Thyroid gland (tissue), 4 donors: ENCODE measurements at regions not wholly inside any gene's neighbourhood (a gene's known extent, or its start where the extent isn't known, plus 50 kb on each side); places are given as distances from the start of the nearest gene placed in this dataset.
A peak's percentile ranks its signal among the peaks of the same experiment; 100 is the strongest.

Experiments used
- DNase-seq, 2 donors: peaks; one replicate each; pipeline ENCODE4 v3.0.0-alpha.2; 2019
- H3K27ac ChIP-seq, 3 donors: fragments of 200-600 bp; sonication (generic); 1 replicate in 2 of 3; 2 replicates in 1 of 3; pipeline ENCODE4 v1.5.1; 2016 to 2019; ENCODE audit warnings: mild to moderate bottlenecking in 1 of 3, moderate library complexity in 1 of 3
- H3K27me3 ChIP-seq: fragments of 200-600 bp; sonication (generic); one replicate; pipeline ENCODE4 v1.5.1; 2019
- H3K36me3 ChIP-seq, 2 donors: fragments of 200-600 bp; sonication (generic); one replicate each; pipeline ENCODE4 v1.5.1; 2016 to 2019
- H3K4me1 ChIP-seq, 2 donors: fragments of 200-600 bp; sonication (generic); one replicate each; pipeline ENCODE4 v1.5.1; 2017 to 2019
- H3K4me3 ChIP-seq, 3 donors: fragments of 200-600 bp; sonication (generic); replicated peaks in 1 of 3; 1 replicate in 2 of 3; 2 replicates in 1 of 3; pipeline ENCODE4 v1.5.1; 2016; ENCODE audit warnings: mild to moderate bottlenecking in 1 of 3
- H3K9me3 ChIP-seq: fragments of 200-600 bp; sonication (generic); one replicate; pipeline ENCODE4 v1.5.1; 2017
- CTCF ChIP-seq, 6 experiments: fragments of 200-600 bp in 3 of 6; fragments of 450-650 bp in 3 of 6; sonication (generic) in 3 of 6; IDR thresholded peaks; one replicate each; pipeline ENCODE4 v1.5.1; 2016 to 2019; ENCODE audit warnings: antibody characterized with exemption in 6 of 6, mild to moderate bottlenecking in 2 of 6, inconsistent platforms in 1 of 6, moderate library complexity in 1 of 6
- POLR2A ChIP-seq, 2 donors: fragments of 450-650 bp; IDR thresholded peaks; one replicate each; pipeline ENCODE4 v1.6.1; 2017; ENCODE audit warnings: antibody characterized with exemption in 2 of 2, mild to moderate bottlenecking in 2 of 2, moderate library complexity in 1 of 2
- WGBS, 2 donors: methylation state at CpG; one replicate each; pipeline ENCODE4 v1.1.5; 2017; 5-methylcytosine and 5-hydroxymethylcytosine counted together
- intact Hi-C: fragments of 100-400 bp; cut with DNase I; formaldehyde crosslinking; loops from one replicate; pipeline ENCODE4 v1.15.1; 2023

GRCh38 chr6:170013815-170014214 is 262.4 kb downstream of the ERMARD start:
- 78 to 90% methylated on average over 2 of the region's 2 CpGs for WGBS, 2 donors
- Histone ChIP-seq H3K4me3 (no peak overlapping the region), H3K27me3 (no peaks in the 10 kb centered on the region), H3K27ac (no peak overlapping the region), H3K9me3 (no peaks in the 10 kb centered on the region), H3K36me3 (no peaks in the 10 kb centered on the region), H3K4me1 (peaks cover 0 to 8% of the 10 kb centered on the region in 2 donors)
- no peak for TF ChIP-seq POLR2A (IDR thresholded peaks at IDR 0.05)
- TF ChIP-seq CTCF (IDR thresholded peaks at IDR 0.05): no peak
- DNase-seq: no peak
- intact Hi-C loops: no loop called here

GRCh38 chr6:170012037-170012330 is 260.6 kb downstream of the ERMARD start:
- Histone ChIP-seq H3K27ac (peak overlapping the region in 1 of 3 donors; percentile 12), H3K4me1 (peaks cover 0 to 8% of the 10 kb centered on the region in 2 donors), H3K27me3 (no peaks in the 10 kb centered on the region), H3K9me3 (no peaks in the 10 kb centered on the region), H3K4me3 (no peak overlapping the region), H3K36me3 (no peaks in the 10 kb centered on the region)
- no peak for DNase-seq
- 77 to 78% methylated on average over 2 of the region's 2 CpGs for WGBS, 2 donors
- no peak for TF ChIP-seq POLR2A (IDR thresholded peaks at IDR 0.05)
- TF ChIP-seq CTCF (IDR thresholded peaks at IDR 0.05): no peak
- intact Hi-C loops: no loop called here

- 61 to 64% methylated on average over 20 to 23 of the region's 23 CpGs for WGBS, 2 donors
- Histone ChIP-seq H3K27ac (peak overlapping the region in 1 of 3 donors; percentile 12), H3K4me3 (no peak overlapping the region), H3K9me3 (no peaks in the 10 kb centered on the region), H3K27me3 (no peaks in the 10 kb centered on the region), H3K4me1 (peaks cover 0 to 8% of the 10 kb centered on the region in 2 donors), H3K36me3 (no peaks in the 10 kb centered on the region)
- intact Hi-C loops: no loop called here
- DNase-seq: peak in 1 of 2 donors; percentile 32
- TF ChIP-seq CTCF (IDR thresholded peaks at IDR 0.05): no peak
- no peak for TF ChIP-seq POLR2A (IDR thresholded peaks at IDR 0.05)
These were observed 260.0 kb downstream of the ERMARD start for GRCh38 chr6:170011204-170012036.

- Histone ChIP-seq H3K4me1 (peaks cover 0 to 8% of the 10 kb centered on the region in 2 donors), H3K36me3 (no peaks in the 10 kb centered on the region), H3K27me3 (no peaks in the 10 kb centered on the region), H3K9me3 (no peaks in the 10 kb centered on the region), H3K27ac (no peak overlapping the region), H3K4me3 (no peak overlapping the region)
- no peak for DNase-seq
- intact Hi-C loops: no loop called here
- no peak for TF ChIP-seq CTCF (IDR thresholded peaks at IDR 0.05)
- TF ChIP-seq POLR2A (IDR thresholded peaks at IDR 0.05): no peak
- 75 to 80% methylated on average over 13 of the region's 13 CpGs for WGBS, 2 donors
These were observed 259.3 kb downstream of the ERMARD start for GRCh38 chr6:170010665-170011203.

- WGBS, 2 donors: 80 to 90% methylated on average over 16 of the region's 16 CpGs
- H3K4me3 ChIP-seq: no peak overlapping the region
- H3K27ac ChIP-seq: no peak overlapping the region
- intact Hi-C loops: no loop called here
- no peaks in the 10 kb centered on the region for H3K9me3 ChIP-seq
- no peaks in the 10 kb centered on the region for H3K27me3 ChIP-seq
- no peaks in the 10 kb centered on the region for H3K36me3 ChIP-seq
- no peak for DNase-seq
- TF ChIP-seq POLR2A (IDR thresholded peaks at IDR 0.05): no peak
- no peak for TF ChIP-seq CTCF (IDR thresholded peaks at IDR 0.05)
- peaks cover 0 to 8% of the 10 kb centered on the region in 2 donors for H3K4me1 ChIP-seq
These were observed 256.9 kb downstream of the ERMARD start for GRCh38 chr6:170008294-170008785.
